ENCODE measurements at regions not wholly inside any gene's neighbourhood (a gene's known extent, or its start where the extent isn't known, plus 50 kb on each side); places are given as distances from the start of the nearest gene placed in this dataset.

- TF ChIP-seq CTCF (IDR thresholded peaks at IDR 0.05) (no peak), POLR2A (IDR thresholded peaks at IDR 0.05) (no peak)
Measured at GRCh38 chr13:109868578-109869311, 82.4 kb upstream of the IRS2 start.

Measured in body of pancreas (tissue), 4 donors.